ENCODE measurements at regions not wholly inside any gene's neighbourhood (a gene's known extent, or its start where the extent isn't known, plus 50 kb on each side); places are given as distances from the start of the nearest gene placed in this dataset.
"Not testable (repeated sequence)": the region's sequence is repeated elsewhere in the genome, so short reads cannot be mapped to it uniquely, and the experiment has no call there.

GRCh38 chr20:56733967-56734366, 104.9 kb downstream of the TFAP2C start:
- no peaks in the 10 kb centered on the region for H3K4me1 ChIP-seq (ENCODE audit: insufficient read depth, low read length, poor library complexity, severe bottlenecking)
- H2AFZ ChIP-seq (ENCODE audit: low read length), result no peak overlapping the region
- BruUV-seq (replicated peaks), result no TSS peak
- H3K9me2 ChIP-seq (ENCODE audit: insufficient read depth, low read length), result no peaks in the 10 kb centered on the region
- intact Hi-C loops (cut with micrococcal nuclease; ENCODE audit: unreplicated experiment), result no loop called here
- TF ChIP-seq CTCF (conservative IDR thresholded peaks at IDR 0.05; ENCODE audit: low read length) (no peak), EZH2phosphoT487 (IDR thresholded peaks at IDR 0.05; ENCODE audit: borderline replicate concordance, low read depth, low read length) (no peak)
- DNase-seq (ENCODE audit: low spot score), result no peak
- ChIA-PET CTCF (ENCODE audit: unreplicated experiment) (no interaction called here), POLR2A (no interaction called here)
- H3K9me3 ChIP-seq (ENCODE audit: low read length), result no peaks in the 10 kb centered on the region
- H3K36me3 ChIP-seq (ENCODE audit: insufficient read depth, low read length), result no peaks in the 10 kb centered on the region
- H3K4me3 ChIP-seq (ENCODE audit: low read depth, low read length, poor library complexity, severe bottlenecking), result no peak overlapping the region
- no peaks in the 10 kb centered on the region for H4K20me1 ChIP-seq (ENCODE audit: insufficient read depth, low read length)
- H3K79me2 ChIP-seq (ENCODE audit: insufficient read depth, low read depth, low read length), result no peaks in the 10 kb centered on the region
- no peak overlapping the region for H3K27ac ChIP-seq (ENCODE audit: low read depth, low read length, poor library complexity, severe bottlenecking)
- H3K4me2 ChIP-seq (ENCODE audit: low read length), result no peak overlapping the region

- no peak overlapping the region for H3K27ac ChIP-seq (ENCODE audit: low read depth, low read length, poor library complexity, severe bottlenecking)
- TF ChIP-seq EZH2phosphoT487 (IDR thresholded peaks at IDR 0.05; ENCODE audit: borderline replicate concordance, low read depth, low read length) (no peak), CTCF (conservative IDR thresholded peaks at IDR 0.05; ENCODE audit: low read length) (no peak)
- no peaks in the 10 kb centered on the region for H3K9me2 ChIP-seq (ENCODE audit: insufficient read depth, low read length)
- H3K79me2 ChIP-seq (ENCODE audit: insufficient read depth, low read depth, low read length), result no peaks in the 10 kb centered on the region
- H3K4me3 ChIP-seq (ENCODE audit: low read depth, low read length, poor library complexity, severe bottlenecking), result no peak overlapping the region
- no peaks in the 10 kb centered on the region for H4K20me1 ChIP-seq (ENCODE audit: insufficient read depth, low read length)
- ChIA-PET POLR2A (no interaction called here), CTCF (ENCODE audit: unreplicated experiment) (no interaction called here)
- no peak overlapping the region for H3K4me2 ChIP-seq (ENCODE audit: low read length)
- no peaks in the 10 kb centered on the region for H3K9me3 ChIP-seq (ENCODE audit: low read length)
- intact Hi-C loops (cut with micrococcal nuclease; ENCODE audit: unreplicated experiment), result no loop called here
- no peaks in the 10 kb centered on the region for H3K4me1 ChIP-seq (ENCODE audit: insufficient read depth, low read length, poor library complexity, severe bottlenecking)
- no TSS peak for BruUV-seq (replicated peaks)
- no peak overlapping the region for H2AFZ ChIP-seq (ENCODE audit: low read length)
- H3K36me3 ChIP-seq (ENCODE audit: insufficient read depth, low read length), result no peaks in the 10 kb centered on the region
- no peak for DNase-seq (ENCODE audit: low spot score)
Measured at GRCh38 chr20:56735084-56735642, 106.1 kb downstream of the TFAP2C start.

- ChIA-PET CTCF (ENCODE audit: unreplicated experiment) (no interaction called here), POLR2A (no interaction called here)
- Histone ChIP-seq H3K4me2 (ENCODE audit: low read length) (no peak overlapping the region), H3K79me2 (ENCODE audit: insufficient read depth, low read depth, low read length) (no peaks in the 10 kb centered on the region), H3K27ac (ENCODE audit: low read depth, low read length, poor library complexity, severe bottlenecking) (no peak overlapping the region), H3K36me3 (ENCODE audit: insufficient read depth, low read length) (no peaks in the 10 kb centered on the region), H2AFZ (ENCODE audit: low read length) (no peak overlapping the region), H3K9me3 (ENCODE audit: low read length) (no peaks in the 10 kb centered on the region), H3K4me1 (ENCODE audit: insufficient read depth, low read length, poor library complexity, severe bottlenecking) (no peaks in the 10 kb centered on the region), H4K20me1 (ENCODE audit: insufficient read depth, low read length) (no peaks in the 10 kb centered on the region), H3K9me2 (ENCODE audit: insufficient read depth, low read length) (no peaks in the 10 kb centered on the region), H3K4me3 (ENCODE audit: low read depth, low read length, poor library complexity, severe bottlenecking) (no peak overlapping the region)
- TF ChIP-seq CTCF (conservative IDR thresholded peaks at IDR 0.05; ENCODE audit: low read length) (no peak), EZH2phosphoT487 (IDR thresholded peaks at IDR 0.05; ENCODE audit: borderline replicate concordance, low read depth, low read length) (no peak)
- BruUV-seq (replicated peaks), result no TSS peak
- DNase-seq (ENCODE audit: low spot score), result no peak
- intact Hi-C loops (cut with micrococcal nuclease; ENCODE audit: unreplicated experiment), result no loop called here
Measured at GRCh38 chr20:56736285-56736857, 107.3 kb downstream of the TFAP2C start.

GRCh38 chr20:56744325-56744821, 115.3 kb downstream of the TFAP2C start:
- H3K4me3 ChIP-seq (ENCODE audit: low read depth, low read length, poor library complexity, severe bottlenecking); POLR2A ChIA-PET; intact Hi-C loops (cut with micrococcal nuclease; ENCODE audit: unreplicated experiment); H3K27ac ChIP-seq (ENCODE audit: low read depth, low read length, poor library complexity, severe bottlenecking); H3K9me2 ChIP-seq (ENCODE audit: insufficient read depth, low read length); H4K20me1 ChIP-seq (ENCODE audit: insufficient read depth, low read length); H3K9me3 ChIP-seq (ENCODE audit: low read length); BruUV-seq (replicated peaks); DNase-seq (ENCODE audit: low spot score); H3K36me3 ChIP-seq (ENCODE audit: insufficient read depth, low read length); H3K4me1 ChIP-seq (ENCODE audit: insufficient read depth, low read length, poor library complexity, severe bottlenecking); H2AFZ ChIP-seq (ENCODE audit: low read length); H3K79me2 ChIP-seq (ENCODE audit: insufficient read depth, low read depth, low read length); CTCF ChIA-PET (ENCODE audit: unreplicated experiment); H3K4me2 ChIP-seq (ENCODE audit: low read length): not testable (repeated sequence)

Data from OCI-LY7 (cell line).